GM20000 (cell line): ENCODE measurements at regions not wholly inside any gene's neighbourhood (a gene's known extent, or its start where the extent isn't known, plus 50 kb on each side); places are given as distances from the start of the nearest gene placed in this dataset.

Experiments used
- DNase-seq: peaks from one replicate; pipeline ENCODE4 v3.0.0; 2012; ENCODE audit warnings: low spot score
- CTCF ChIP-seq: IDR thresholded peaks from 2 replicates; pipeline ENCODE4 v1.5.1; 2012; ENCODE audit warnings: mild to moderate bottlenecking, control low read depth; ENCODE audit errors: extremely low read depth, missing control alignments

GRCh38 chr2:8479298-8479697 is 202.6 kb upstream of the ID2 start:
- no peak for TF ChIP-seq CTCF
- no peak for DNase-seq

- no peak for TF ChIP-seq CTCF
- no peak for DNase-seq
Measured at GRCh38 chr2:8480915-8481314, 200.9 kb upstream of the ID2 start.

- DNase-seq: no peak
Measured at GRCh38 chr2:8481463-8482009, 200.3 kb upstream of the ID2 start.

GRCh38 chr2:8482432-8482831 is 199.4 kb upstream of the ID2 start:
- DNase-seq: no peak
- no peak for TF ChIP-seq CTCF

More at GRCh38 chr2:8481463-8482009, 200.3 kb upstream of the ID2 start:
- no peak for TF ChIP-seq CTCF

GRCh38 chr2:8484502-8485283 is 197.2 kb upstream of the ID2 start:
- TF ChIP-seq CTCF: no peak
- DNase-seq: no peak

GRCh38 chr2:8485736-8486135 is 196.1 kb upstream of the ID2 start:
- no peak for TF ChIP-seq CTCF
- DNase-seq: no peak

GRCh38 chr2:8486141-8486540 is 195.7 kb upstream of the ID2 start:
- no peak for TF ChIP-seq CTCF
- DNase-seq: no peak
